ENCODE measurements at regions not wholly inside any gene's neighbourhood (a gene's known extent, or its start where the extent isn't known, plus 50 kb on each side); places are given as distances from the start of the nearest gene placed in this dataset.

- H3K36me3 Mint-ChIP-seq (ENCODE audit: low read depth), result no peaks in the 10 kb centered on the region
- no peaks in the 10 kb centered on the region for H3K4me1 Mint-ChIP-seq (ENCODE audit: low read depth)
- no peaks in the 10 kb centered on the region for H3K27me3 Mint-ChIP-seq
- no peak overlapping the region for H3K27ac Mint-ChIP-seq
- H3K9me3 Mint-ChIP-seq, result peaks cover 7% of the 10 kb centered on the region
- H3K4me3 Mint-ChIP-seq, result no peak overlapping the region
These were observed 199.2 kb upstream of the KLF4 start for GRCh38 chr9:107688728-107689127.

GRCh38 chr9:107685901-107686300 lies 196.3 kb upstream of the KLF4 start:
- peaks cover 7% of the 10 kb centered on the region for H3K9me3 Mint-ChIP-seq
- H3K4me3 Mint-ChIP-seq, result no peak overlapping the region
- no peaks in the 10 kb centered on the region for H3K27me3 Mint-ChIP-seq
- H3K27ac Mint-ChIP-seq, result no peak overlapping the region
- no peaks in the 10 kb centered on the region for H3K36me3 Mint-ChIP-seq (ENCODE audit: low read depth)
- H3K4me1 Mint-ChIP-seq (ENCODE audit: low read depth), result no peaks in the 10 kb centered on the region

- no peak overlapping the region for H3K4me3 Mint-ChIP-seq
- no peak overlapping the region for H3K27ac Mint-ChIP-seq
- H3K4me1 Mint-ChIP-seq (ENCODE audit: low read depth), result no peaks in the 10 kb centered on the region
- no peaks in the 10 kb centered on the region for H3K27me3 Mint-ChIP-seq
- H3K9me3 Mint-ChIP-seq, result peaks cover 7% of the 10 kb centered on the region
- H3K36me3 Mint-ChIP-seq (ENCODE audit: low read depth), result no peaks in the 10 kb centered on the region
These were observed 195.8 kb upstream of the KLF4 start for GRCh38 chr9:107685376-107685775.

- no peak overlapping the region for H3K27ac Mint-ChIP-seq
- no peaks in the 10 kb centered on the region for H3K27me3 Mint-ChIP-seq
- H3K36me3 Mint-ChIP-seq (ENCODE audit: low read depth), result no peaks in the 10 kb centered on the region
- no peaks in the 10 kb centered on the region for H3K4me1 Mint-ChIP-seq (ENCODE audit: low read depth)
- H3K9me3 Mint-ChIP-seq, result peaks cover 3% of the 10 kb centered on the region
- H3K4me3 Mint-ChIP-seq, result no peak overlapping the region
These were observed 194.7 kb upstream of the KLF4 start for GRCh38 chr9:107684224-107684623.

- no peaks in the 10 kb centered on the region for H3K4me1 Mint-ChIP-seq (ENCODE audit: low read depth)
- no peak overlapping the region for H3K4me3 Mint-ChIP-seq
- H3K36me3 Mint-ChIP-seq (ENCODE audit: low read depth), result no peaks in the 10 kb centered on the region
- no peaks in the 10 kb centered on the region for H3K27me3 Mint-ChIP-seq
- no peak overlapping the region for H3K27ac Mint-ChIP-seq
- no peaks in the 10 kb centered on the region for H3K9me3 Mint-ChIP-seq
These were observed 194.0 kb upstream of the KLF4 start for GRCh38 chr9:107683566-107683965.

GRCh38 chr9:107681988-107682387 lies 192.4 kb upstream of the KLF4 start:
- Mint-ChIP-seq H3K9me3 (no peaks in the 10 kb centered on the region), H3K4me1 (ENCODE audit: low read depth) (no peaks in the 10 kb centered on the region), H3K4me3 (no peak overlapping the region), H3K27me3 (no peaks in the 10 kb centered on the region), H3K36me3 (ENCODE audit: low read depth) (no peaks in the 10 kb centered on the region), H3K27ac (no peak overlapping the region)

GRCh38 chr9:107675351-107676259 lies 186.0 kb upstream of the KLF4 start:
- H3K27me3 Mint-ChIP-seq, result peaks cover 4% of the 10 kb centered on the region
- no peaks in the 10 kb centered on the region for H3K36me3 Mint-ChIP-seq (ENCODE audit: low read depth)
- no peaks in the 10 kb centered on the region for H3K4me1 Mint-ChIP-seq (ENCODE audit: low read depth)
- H3K27ac Mint-ChIP-seq, result no peak overlapping the region
- H3K9me3 Mint-ChIP-seq, result no peaks in the 10 kb centered on the region
- no peak overlapping the region for H3K4me3 Mint-ChIP-seq

GRCh38 chr9:107674721-107675277 lies 185.2 kb upstream of the KLF4 start:
- H3K4me1 Mint-ChIP-seq (ENCODE audit: low read depth), result no peaks in the 10 kb centered on the region

GRCh38 chr9:107673861-107674720 lies 184.5 kb upstream of the KLF4 start:
- Mint-ChIP-seq H3K4me3 (no peak overlapping the region), H3K27me3 (peaks cover 4% of the 10 kb centered on the region), H3K4me1 (ENCODE audit: low read depth) (no peaks in the 10 kb centered on the region), H3K36me3 (ENCODE audit: low read depth) (no peaks in the 10 kb centered on the region), H3K9me3 (no peaks in the 10 kb centered on the region), H3K27ac (no peak overlapping the region)

More at GRCh38 chr9:107674721-107675277, 185.2 kb upstream of the KLF4 start:
- no peak overlapping the region for H3K4me3 Mint-ChIP-seq
- H3K9me3 Mint-ChIP-seq, result no peaks in the 10 kb centered on the region
- H3K27me3 Mint-ChIP-seq, result peaks cover 4% of the 10 kb centered on the region
- no peaks in the 10 kb centered on the region for H3K36me3 Mint-ChIP-seq (ENCODE audit: low read depth)
- H3K27ac Mint-ChIP-seq, result no peak overlapping the region

- Mint-ChIP-seq H3K27me3 (peaks cover 4% of the 10 kb centered on the region), H3K9me3 (no peaks in the 10 kb centered on the region), H3K36me3 (ENCODE audit: low read depth) (no peaks in the 10 kb centered on the region), H3K4me1 (ENCODE audit: low read depth) (no peaks in the 10 kb centered on the region), H3K4me3 (no peak overlapping the region), H3K27ac (no peak overlapping the region)
These were observed 182.0 kb upstream of the KLF4 start for GRCh38 chr9:107671588-107671987.

- no peak overlapping the region for H3K27ac Mint-ChIP-seq
- H3K4me3 Mint-ChIP-seq, result no peak overlapping the region
- no peaks in the 10 kb centered on the region for H3K4me1 Mint-ChIP-seq (ENCODE audit: low read depth)
- no peaks in the 10 kb centered on the region for H3K36me3 Mint-ChIP-seq (ENCODE audit: low read depth)
- H3K9me3 Mint-ChIP-seq, result no peaks in the 10 kb centered on the region
- H3K27me3 Mint-ChIP-seq, result peaks cover 4% of the 10 kb centered on the region
These were observed 179.9 kb upstream of the KLF4 start for GRCh38 chr9:107669422-107669821.

GRCh38 chr9:107667231-107668070 lies 177.9 kb upstream of the KLF4 start:
- H3K4me3 Mint-ChIP-seq, result no peak overlapping the region
- no peak overlapping the region for H3K27ac Mint-ChIP-seq
- H3K4me1 Mint-ChIP-seq (ENCODE audit: low read depth), result no peaks in the 10 kb centered on the region
- no peaks in the 10 kb centered on the region for H3K36me3 Mint-ChIP-seq (ENCODE audit: low read depth)
- no peaks in the 10 kb centered on the region for H3K9me3 Mint-ChIP-seq
- H3K27me3 Mint-ChIP-seq, result peaks cover 4% of the 10 kb centered on the region

GRCh38 chr9:107665057-107665456 lies 175.5 kb upstream of the KLF4 start:
- no peak overlapping the region for H3K27ac Mint-ChIP-seq
- no peaks in the 10 kb centered on the region for H3K36me3 Mint-ChIP-seq (ENCODE audit: low read depth)
- H3K4me1 Mint-ChIP-seq (ENCODE audit: low read depth), result no peaks in the 10 kb centered on the region
- peaks cover 4% of the 10 kb centered on the region for H3K27me3 Mint-ChIP-seq
- no peaks in the 10 kb centered on the region for H3K9me3 Mint-ChIP-seq
- no peak overlapping the region for H3K4me3 Mint-ChIP-seq

GRCh38 chr9:107660976-107661375 lies 171.4 kb upstream of the KLF4 start:
- H3K36me3 Mint-ChIP-seq (ENCODE audit: low read depth), result no peaks in the 10 kb centered on the region
- peaks cover 4% of the 10 kb centered on the region for H3K9me3 Mint-ChIP-seq
- no peak overlapping the region for H3K4me3 Mint-ChIP-seq
- no peaks in the 10 kb centered on the region for H3K4me1 Mint-ChIP-seq (ENCODE audit: low read depth)
- no peak overlapping the region for H3K27ac Mint-ChIP-seq
- no peaks in the 10 kb centered on the region for H3K27me3 Mint-ChIP-seq

Data from stimulated activated naive CD8-positive, alpha-beta T cell treated with anti-CD3 and anti-CD28 coated beads, Interleukin-15, Interleukin-2, amounts not matched to agents 100 ng/mL and 50 ng/mL, for 24 hours (primary cell).